H1 (cell line): ENCODE measurements at regions not wholly inside any gene's neighbourhood (a gene's known extent, or its start where the extent isn't known, plus 50 kb on each side); places are given as distances from the start of the nearest gene placed in this dataset.

ENCODE experiments used
- POLR2A ChIP-seq, 2 experiments: IDR thresholded peaks; 1 replicate in 1 of 2; 2 replicates in 1 of 2; pipeline ENCODE4 v1.6.1; 2011; ENCODE audit warnings: low read depth in 2 of 2, low read length in 2 of 2, mild to moderate bottlenecking in 2 of 2; ENCODE audit errors: control extremely low read depth in 1 of 2
- POLR2AphosphoS5 ChIP-seq: IDR thresholded peaks from 2 replicates; pipeline ENCODE4 v1.6.1; 2011; ENCODE audit warnings: low read depth, low read length
- RAD21 ChIP-seq, 2 experiments: IDR thresholded peaks in 1 of 2; conservative IDR thresholded peaks in 1 of 2; 2 replicates each; pipeline ENCODE4 v1.6.1; 2011; ENCODE audit warnings: low read depth in 2 of 2, low read length in 2 of 2, improper control_type of control experiment in 1 of 2, inconsistent platforms in 1 of 2, mild to moderate bottlenecking in 1 of 2, moderate library complexity in 1 of 2
- RXRA ChIP-seq: IDR thresholded peaks from 2 replicates; pipeline ENCODE4 v1.6.1; 2011; ENCODE audit warnings: low read depth, mild to moderate bottlenecking, low read length, moderate library complexity; ENCODE audit not compliant: insufficient read depth
- TBP ChIP-seq: IDR thresholded peaks from 2 replicates; pipeline ENCODE4 v1.6.1; 2011; ENCODE audit warnings: low read depth, low read length, improper control_type of control experiment
- TF ChIP-seq, protein P1 (sequence below), 3 experiments: IDR thresholded peaks; 1 replicate in 2 of 3; 2 replicates in 1 of 3; pipeline versions ENCODE4 v1.5.1 to v1.6.1; 2011; ENCODE audit warnings: low read length in 3 of 3, mild to moderate bottlenecking in 3 of 3, inconsistent platforms in 2 of 3, low read depth in 1 of 3, moderate library complexity in 1 of 3; ENCODE audit not compliant: insufficient read depth in 1 of 3; ENCODE audit errors: control extremely low read depth in 1 of 3
- TF ChIP-seq, protein P2 (sequence below): IDR thresholded peaks from 2 replicates; pipeline ENCODE4 v1.6.1; 2012; ENCODE audit warnings: low read length, inconsistent platforms

DNA sequence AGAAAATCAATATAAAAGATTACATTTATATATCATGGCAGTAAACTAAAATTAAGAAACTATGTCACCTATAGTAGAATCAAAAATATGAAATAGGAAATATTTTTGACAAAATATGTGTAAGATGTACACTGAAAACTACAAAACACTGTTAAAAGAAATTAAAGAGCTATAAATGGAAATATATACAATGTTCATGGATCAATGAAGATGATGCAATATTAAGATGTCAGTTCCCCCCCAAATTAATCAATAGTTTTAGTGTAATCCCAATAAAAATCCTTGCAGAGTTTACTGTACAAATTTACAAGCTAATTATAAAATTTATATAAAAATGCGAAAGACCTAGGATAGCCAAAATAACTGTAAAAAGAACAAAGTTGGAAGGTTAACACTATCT is 173.0 kb upstream of the ADRA1B start:
- TF ChIP-seq RAD21 (IDR thresholded peaks at IDR 0.05 in 1 of 2, conservative IDR thresholded peaks at IDR 0.05 in 1 of 2; ENCODE audit: low read depth in 2 of 2, low read length in 2 of 2) (no peak), POLR2AphosphoS5 (no peak), TBP (no peak), POLR2A (IDR thresholded peaks at IDR 0.05; ENCODE audit: control extremely low read depth in 1 of 2, low read depth in 2 of 2, low read length in 2 of 2) (no peak), RXRA (no peak)
- TF ChIP-seq, protein P1, sequence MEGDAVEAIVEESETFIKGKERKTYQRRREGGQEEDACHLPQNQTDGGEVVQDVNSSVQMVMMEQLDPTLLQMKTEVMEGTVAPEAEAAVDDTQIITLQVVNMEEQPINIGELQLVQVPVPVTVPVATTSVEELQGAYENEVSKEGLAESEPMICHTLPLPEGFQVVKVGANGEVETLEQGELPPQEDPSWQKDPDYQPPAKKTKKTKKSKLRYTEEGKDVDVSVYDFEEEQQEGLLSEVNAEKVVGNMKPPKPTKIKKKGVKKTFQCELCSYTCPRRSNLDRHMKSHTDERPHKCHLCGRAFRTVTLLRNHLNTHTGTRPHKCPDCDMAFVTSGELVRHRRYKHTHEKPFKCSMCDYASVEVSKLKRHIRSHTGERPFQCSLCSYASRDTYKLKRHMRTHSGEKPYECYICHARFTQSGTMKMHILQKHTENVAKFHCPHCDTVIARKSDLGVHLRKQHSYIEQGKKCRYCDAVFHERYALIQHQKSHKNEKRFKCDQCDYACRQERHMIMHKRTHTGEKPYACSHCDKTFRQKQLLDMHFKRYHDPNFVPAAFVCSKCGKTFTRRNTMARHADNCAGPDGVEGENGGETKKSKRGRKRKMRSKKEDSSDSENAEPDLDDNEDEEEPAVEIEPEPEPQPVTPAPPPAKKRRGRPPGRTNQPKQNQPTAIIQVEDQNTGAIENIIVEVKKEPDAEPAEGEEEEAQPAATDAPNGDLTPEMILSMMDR (IDR thresholded peaks at IDR 0.05; ENCODE audit: control extremely low read depth in 1 of 3, insufficient read depth in 1 of 3, low read depth in 1 of 3, low read length in 3 of 3), result no peak
- TF ChIP-seq, protein P2, sequence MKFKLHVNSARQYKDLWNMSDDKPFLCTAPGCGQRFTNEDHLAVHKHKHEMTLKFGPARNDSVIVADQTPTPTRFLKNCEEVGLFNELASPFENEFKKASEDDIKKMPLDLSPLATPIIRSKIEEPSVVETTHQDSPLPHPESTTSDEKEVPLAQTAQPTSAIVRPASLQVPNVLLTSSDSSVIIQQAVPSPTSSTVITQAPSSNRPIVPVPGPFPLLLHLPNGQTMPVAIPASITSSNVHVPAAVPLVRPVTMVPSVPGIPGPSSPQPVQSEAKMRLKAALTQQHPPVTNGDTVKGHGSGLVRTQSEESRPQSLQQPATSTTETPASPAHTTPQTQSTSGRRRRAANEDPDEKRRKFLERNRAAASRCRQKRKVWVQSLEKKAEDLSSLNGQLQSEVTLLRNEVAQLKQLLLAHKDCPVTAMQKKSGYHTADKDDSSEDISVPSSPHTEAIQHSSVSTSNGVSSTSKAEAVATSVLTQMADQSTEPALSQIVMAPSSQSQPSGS, result no peak
